ENCODE measurements at regions not wholly inside any gene's neighbourhood (a gene's known extent, or its start where the extent isn't known, plus 50 kb on each side); places are given as distances from the start of the nearest gene placed in this dataset.

DNA sequence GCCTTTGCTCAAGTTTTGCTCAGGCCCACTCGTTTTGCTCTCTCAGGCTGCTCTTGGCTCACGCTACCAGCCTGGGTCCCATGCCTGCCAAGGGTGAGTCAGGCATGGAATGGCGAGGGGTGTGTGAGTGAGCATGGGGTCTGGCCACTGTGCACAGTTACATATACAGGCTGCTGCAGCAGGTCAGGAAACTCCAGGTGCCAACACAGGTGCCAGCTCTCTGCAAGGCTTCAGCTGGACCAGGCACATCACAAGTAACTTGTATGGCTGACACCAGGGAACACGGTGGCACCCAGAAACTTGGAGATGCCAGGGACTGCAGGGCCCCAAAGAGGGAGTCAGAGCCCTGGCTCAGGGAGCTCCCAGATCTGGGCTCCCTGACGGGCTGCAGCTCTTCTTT, 146.8 kb downstream of the BTBD3 start:
- TF ChIP-seq, protein P1, sequence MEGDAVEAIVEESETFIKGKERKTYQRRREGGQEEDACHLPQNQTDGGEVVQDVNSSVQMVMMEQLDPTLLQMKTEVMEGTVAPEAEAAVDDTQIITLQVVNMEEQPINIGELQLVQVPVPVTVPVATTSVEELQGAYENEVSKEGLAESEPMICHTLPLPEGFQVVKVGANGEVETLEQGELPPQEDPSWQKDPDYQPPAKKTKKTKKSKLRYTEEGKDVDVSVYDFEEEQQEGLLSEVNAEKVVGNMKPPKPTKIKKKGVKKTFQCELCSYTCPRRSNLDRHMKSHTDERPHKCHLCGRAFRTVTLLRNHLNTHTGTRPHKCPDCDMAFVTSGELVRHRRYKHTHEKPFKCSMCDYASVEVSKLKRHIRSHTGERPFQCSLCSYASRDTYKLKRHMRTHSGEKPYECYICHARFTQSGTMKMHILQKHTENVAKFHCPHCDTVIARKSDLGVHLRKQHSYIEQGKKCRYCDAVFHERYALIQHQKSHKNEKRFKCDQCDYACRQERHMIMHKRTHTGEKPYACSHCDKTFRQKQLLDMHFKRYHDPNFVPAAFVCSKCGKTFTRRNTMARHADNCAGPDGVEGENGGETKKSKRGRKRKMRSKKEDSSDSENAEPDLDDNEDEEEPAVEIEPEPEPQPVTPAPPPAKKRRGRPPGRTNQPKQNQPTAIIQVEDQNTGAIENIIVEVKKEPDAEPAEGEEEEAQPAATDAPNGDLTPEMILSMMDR (IDR thresholded peaks at IDR 0.05; ENCODE audit: extremely low read depth in 1 of 2, insufficient read depth in 1 of 2, low read depth in 1 of 2, low read length in 2 of 2): no peak
- TF ChIP-seq MYC (IDR thresholded peaks at IDR 0.05; ENCODE audit: low read depth, low read length): no peak
- TF ChIP-seq POLR2A (IDR thresholded peaks at IDR 0.05; ENCODE audit: low read depth, low read length): no peak
- no peak for TF ChIP-seq POLR2AphosphoS5 (IDR thresholded peaks at IDR 0.05; ENCODE audit: insufficient read depth, low read depth, low read length)
